Lower leg skin (tissue), 3 donors: ENCODE measurements at regions not wholly inside any gene's neighbourhood (a gene's known extent, or its start where the extent isn't known, plus 50 kb on each side); places are given as distances from the start of the nearest gene placed in this dataset.
"Not testable (repeated sequence)": the region's sequence is repeated elsewhere in the genome, so short reads cannot be mapped to it uniquely, and the experiment has no call there.

Experiments used
- POLR2A ChIP-seq, 2 donors: fragments of 450-650 bp; IDR thresholded peaks; one replicate each; pipeline ENCODE4 v1.6.1; 2016 to 2017; ENCODE audit warnings: antibody characterized with exemption in 2 of 2, mild to moderate bottlenecking in 1 of 2, moderate library complexity in 1 of 2
- TF ChIP-seq, protein P1 (sequence below), 3 donors: fragments of 450-650 bp; IDR thresholded peaks; one replicate each; pipeline ENCODE4 v1.5.1; 2016; ENCODE audit warnings: antibody characterized with exemption in 3 of 3, mild to moderate bottlenecking in 3 of 3, moderate library complexity in 2 of 3

DNA sequence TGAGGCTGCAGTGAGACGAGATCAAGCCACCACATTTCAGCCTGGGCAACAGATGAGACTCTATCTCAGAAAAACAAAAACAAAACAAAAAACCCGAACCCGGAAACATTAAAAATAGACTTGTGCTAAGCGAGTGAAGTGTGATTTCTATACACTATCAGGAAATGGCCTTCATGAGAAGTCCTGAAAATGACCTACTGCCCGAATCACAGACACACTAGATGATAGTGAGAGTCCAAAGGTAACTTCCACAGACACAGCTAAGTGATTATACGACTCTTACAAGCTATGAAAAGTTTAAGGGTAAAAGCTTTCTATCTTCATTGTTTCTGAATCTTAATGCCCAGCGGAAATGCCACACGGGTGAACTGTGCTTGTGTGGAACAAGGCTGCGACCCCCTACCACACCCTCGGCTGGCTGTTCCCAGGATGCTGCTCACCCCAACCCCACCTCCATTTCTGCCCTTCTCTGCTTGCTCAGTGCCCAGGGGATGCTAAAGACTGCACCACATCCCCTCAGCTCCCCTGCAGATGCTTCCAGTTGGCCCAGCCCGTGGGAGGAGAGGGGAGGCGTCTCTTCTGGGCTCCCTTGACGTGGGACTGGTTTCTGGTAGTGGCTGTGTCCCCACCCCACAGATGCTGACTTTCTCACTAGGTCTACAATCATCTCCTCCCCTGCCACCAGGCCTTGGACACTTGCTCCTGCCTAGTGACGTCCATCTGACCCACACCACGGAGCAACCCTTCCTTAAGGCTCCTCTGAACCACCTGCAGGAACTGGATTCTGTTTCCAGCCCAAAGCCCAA is 49.7 kb upstream of the LPCAT1 start:
- TF ChIP-seq, protein P1, sequence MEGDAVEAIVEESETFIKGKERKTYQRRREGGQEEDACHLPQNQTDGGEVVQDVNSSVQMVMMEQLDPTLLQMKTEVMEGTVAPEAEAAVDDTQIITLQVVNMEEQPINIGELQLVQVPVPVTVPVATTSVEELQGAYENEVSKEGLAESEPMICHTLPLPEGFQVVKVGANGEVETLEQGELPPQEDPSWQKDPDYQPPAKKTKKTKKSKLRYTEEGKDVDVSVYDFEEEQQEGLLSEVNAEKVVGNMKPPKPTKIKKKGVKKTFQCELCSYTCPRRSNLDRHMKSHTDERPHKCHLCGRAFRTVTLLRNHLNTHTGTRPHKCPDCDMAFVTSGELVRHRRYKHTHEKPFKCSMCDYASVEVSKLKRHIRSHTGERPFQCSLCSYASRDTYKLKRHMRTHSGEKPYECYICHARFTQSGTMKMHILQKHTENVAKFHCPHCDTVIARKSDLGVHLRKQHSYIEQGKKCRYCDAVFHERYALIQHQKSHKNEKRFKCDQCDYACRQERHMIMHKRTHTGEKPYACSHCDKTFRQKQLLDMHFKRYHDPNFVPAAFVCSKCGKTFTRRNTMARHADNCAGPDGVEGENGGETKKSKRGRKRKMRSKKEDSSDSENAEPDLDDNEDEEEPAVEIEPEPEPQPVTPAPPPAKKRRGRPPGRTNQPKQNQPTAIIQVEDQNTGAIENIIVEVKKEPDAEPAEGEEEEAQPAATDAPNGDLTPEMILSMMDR (IDR thresholded peaks at IDR 0.05) = not testable (repeated sequence)
- TF ChIP-seq POLR2A (IDR thresholded peaks at IDR 0.05) = not testable (repeated sequence)
